NCI-H1417 treated with DMSO at 0.1 percent for 48 hours (cell line): ENCODE measurements at regions not wholly inside any gene's neighbourhood (a gene's known extent, or its start where the extent isn't known, plus 50 kb on each side); places are given as distances from the start of the nearest gene placed in this dataset.
"Not testable (repeated sequence)": the region's sequence is repeated elsewhere in the genome, so short reads cannot be mapped to it uniquely, and the experiment has no call there.

Experiments
- DNase-seq: peaks from one replicate; lab custom pipeline; 2025; lab: John Stamatoyannopoulos, UW

DNA sequence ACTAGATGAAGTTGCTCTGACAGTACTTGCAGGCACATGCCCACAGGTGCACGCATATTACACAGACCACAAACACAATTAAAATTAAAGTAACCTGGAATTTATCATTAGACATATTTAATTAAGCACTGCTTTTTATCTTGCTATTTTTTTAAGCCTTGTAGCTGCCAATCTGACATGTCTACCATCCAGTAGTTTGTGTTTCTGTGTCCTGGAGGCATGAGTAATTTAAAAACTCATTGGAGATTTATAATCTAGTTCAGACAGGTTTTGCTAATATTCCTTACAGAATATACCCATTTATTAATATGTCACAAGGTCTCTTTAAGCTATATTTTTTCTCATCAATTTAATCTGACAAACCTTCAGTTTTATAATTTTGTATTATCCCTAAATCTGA, 445.0 kb upstream of the KLF6 start:
- DNase-seq = no peak

DNA sequence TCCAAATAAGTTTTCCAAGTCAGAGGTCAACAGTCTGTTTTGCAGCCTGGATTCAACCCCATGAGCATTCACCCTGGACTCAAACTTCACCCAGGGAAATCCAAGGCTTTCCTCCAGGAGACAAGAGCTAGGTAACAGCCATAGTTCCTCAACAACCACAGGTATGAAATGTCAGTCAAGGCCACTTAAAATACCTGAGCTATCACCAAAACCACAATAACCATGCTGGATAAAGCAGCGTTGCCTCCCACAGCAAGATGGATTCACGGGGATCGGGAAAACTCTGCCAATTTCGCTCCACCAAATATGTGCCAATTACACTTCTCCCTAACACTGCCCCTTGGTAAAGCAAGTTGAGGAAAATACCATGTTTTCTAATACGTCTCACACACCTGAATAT, 444.1 kb upstream of the KLF6 start:
- DNase-seq = no peak

DNA sequence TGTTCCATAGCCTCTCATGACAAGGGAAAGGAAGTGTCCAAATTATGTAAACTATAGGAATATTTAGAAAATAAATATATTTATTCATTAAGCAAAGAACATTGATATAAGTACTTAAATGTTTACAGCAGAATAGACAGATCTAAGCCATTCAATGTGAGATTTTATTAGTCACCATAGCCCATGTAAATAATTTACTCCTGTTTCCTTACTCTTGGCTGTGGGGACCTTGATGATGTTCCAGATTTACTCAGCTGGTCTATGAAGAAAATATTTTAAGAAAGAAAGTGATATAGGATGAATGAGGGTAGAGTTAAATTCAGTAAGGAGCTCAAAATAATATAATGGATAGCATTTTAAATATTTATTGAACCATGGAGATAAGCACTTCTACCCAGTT, 442.6 kb upstream of the KLF6 start:
- DNase-seq = no peak

DNA sequence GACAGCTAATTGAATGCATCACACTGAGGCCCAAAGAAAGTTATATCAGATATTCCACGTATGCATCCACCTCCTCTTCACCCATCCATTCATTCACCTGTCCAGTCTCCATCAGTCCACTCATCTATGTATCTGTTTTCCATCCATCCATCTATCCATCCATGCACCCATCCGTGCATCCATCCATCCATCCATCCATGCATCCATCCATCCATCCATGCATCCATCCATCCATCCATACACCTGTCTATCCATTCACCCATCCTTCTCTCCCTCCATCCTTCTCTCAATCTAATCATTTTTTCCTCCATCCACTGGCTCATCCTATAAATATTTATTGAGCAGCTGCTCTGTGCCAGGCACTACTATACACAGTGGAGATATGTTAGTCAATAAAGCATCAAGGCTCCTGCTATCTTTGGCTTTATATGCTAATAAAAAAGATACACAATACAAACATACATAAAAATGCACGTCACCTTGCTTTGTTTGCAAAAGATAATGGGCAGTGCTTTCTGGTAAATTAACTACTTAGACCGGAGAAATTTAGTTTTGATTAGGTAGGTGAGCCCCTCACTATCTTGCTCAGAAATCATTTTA, 442.0 kb upstream of the KLF6 start:
- no peak for DNase-seq

DNA sequence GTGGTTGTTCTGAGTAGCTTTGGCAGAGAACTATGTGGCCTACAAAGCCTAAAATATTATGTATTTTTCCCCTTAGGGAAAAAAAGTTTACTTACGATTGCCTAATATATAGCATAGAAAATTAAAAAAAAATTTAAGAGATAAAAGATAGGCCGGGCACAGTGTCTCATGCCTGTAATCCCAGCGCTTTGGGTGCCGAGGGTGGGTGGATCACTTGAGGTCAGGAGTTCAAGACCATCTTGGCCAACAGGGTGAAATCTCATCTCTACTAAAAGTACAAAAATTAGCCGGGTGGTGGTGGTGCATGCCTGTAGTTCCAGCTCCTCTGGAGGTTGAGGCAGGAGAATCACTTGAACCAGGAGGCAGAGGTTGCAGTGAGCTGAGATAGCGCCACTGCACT, 439.2 kb upstream of the KLF6 start:
- DNase-seq = no peak

DNA sequence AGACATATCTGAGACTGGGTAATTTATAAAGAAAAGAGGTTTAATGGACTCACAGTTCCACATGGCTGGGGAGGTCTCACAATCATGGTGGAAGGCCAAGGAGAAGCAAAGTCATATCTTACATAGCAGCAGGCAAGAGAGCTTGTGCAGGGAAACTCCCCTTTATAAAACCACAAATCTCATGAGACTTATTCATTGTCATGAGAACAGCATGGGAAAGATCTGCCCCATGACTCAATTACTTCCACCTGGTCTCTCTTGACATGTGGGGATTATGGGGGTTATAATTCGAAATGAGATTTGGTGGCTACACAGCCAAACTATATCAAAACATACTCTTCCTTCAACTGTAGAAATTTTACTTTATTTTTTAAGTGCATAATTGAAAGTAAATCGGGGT, 436.3 kb upstream of the KLF6 start:
- DNase-seq = not testable (repeated sequence)

DNA sequence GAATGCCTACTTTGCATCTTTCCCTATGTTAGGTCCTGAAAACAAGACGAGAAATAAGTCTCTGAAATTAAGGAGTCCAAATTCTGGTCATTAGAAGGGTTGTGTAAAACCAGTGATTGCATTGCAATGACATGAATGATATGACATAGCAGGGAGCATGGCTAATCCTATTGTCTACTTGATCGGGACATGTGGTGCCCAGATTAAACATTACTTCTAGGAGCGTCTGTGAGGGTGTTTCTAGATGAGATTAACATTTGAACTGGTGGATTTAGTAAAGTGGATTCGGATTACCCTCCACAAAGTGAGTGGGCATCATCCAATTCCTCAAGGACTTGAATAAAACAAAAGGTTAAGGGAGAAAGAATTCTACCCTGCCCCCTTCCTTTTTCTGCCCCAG, 434.9 kb upstream of the KLF6 start:
- no peak for DNase-seq

DNA sequence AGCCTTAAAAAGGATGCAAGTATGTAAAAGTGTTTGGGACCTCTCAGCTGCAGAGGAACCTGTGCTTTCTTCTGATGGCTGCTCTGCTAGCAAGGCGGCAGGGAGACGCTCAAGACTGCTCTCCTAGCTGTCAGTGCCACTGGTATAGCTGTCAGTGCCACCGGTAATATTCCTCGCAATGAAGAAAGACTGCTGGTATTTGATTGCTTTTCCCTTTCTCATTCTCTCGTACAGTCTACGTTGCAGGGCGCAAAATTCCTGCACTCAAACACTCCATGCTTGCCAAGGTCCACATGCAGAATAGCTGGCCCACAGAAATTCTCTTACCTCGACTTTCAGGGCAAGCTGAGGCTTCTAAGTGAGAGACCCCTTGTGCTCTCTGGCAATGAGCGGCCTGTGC, 432.6 kb upstream of the KLF6 start:
- DNase-seq = no peak

DNA sequence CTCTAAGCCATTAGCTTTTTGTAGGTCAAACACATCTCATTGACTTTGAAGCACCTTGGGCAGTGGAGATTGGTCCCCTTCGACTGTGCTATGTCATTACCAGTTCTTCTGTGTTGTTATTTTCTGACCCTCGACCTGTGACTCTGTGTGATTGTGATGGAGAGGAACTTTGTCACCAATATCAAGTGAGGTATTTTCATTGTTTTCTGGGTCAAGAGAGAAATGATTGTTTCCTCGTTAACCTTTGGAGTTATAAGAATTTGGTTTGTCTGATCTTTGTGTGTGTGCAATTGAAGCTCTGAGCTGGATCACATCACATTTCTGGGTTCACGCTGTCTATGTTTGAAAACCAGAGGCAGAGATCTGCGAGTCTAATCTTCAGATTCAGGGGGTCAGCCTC, 432.2 kb upstream of the KLF6 start:
- DNase-seq = no peak

DNA sequence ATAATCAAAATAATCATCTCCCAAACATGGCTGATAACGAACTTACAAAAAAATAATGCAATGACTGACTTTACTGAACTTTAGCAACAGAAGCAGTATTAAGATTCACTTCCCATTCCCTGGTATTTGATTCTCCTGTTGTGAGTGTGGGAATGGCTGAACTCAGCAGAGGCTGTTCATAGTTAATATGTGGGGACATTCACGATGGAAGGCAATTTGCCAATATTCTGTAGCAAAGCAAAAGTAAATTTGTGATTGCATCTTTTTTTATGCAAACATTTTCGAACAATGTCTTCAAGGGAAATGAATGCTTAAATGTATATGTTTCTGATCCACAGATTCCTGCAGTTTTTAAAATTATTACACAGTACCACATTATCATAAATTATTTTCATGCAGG, 431.7 kb upstream of the KLF6 start:
- DNase-seq = no peak

DNA sequence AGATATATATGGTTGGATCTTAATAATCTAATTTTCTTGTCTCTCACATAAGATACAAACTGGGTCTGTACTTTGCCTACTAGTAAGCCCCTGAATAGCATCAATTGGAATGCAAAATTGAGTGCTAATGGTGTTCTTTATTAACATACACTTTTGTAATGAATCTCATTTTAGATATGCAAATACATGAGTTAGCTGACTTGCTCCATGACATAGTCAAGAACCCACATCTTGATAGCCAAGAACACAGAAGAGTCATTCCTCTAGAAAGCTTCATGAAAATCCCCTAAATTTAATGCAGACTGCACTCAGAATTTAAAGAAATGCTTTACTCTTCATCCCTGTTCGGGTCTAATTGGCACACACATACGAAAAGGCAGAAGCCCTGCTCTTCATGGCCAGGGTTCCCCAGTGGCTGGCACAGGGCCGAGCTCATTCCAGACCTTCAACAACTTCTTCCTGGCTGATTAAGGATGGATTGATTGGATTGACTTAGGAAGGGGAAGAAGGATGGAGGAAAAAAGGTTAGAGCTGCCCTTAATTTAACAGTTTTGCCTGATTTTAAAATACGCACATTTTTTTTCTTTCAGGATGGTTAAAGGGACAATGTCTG, 431.1 kb upstream of the KLF6 start:
- DNase-seq = no peak

DNA sequence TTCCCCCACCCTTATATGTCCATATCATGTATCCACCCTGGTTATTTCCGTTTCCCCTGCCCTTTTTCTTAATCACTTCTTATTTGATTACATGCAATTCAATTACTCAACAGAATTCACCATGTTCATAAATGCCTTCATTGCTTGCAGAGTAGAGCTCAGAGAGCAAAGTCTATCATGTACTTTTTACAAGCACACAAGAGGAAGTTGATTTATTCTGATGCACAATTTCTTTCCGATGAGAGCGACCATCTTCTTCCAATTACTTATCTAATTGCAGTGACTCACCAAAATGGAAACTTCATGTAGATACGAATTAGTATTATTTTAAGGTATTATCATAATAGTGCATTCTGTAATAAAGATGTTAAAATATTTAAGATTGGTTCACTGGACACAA, 430.5 kb upstream of the KLF6 start:
- DNase-seq = no peak

DNA sequence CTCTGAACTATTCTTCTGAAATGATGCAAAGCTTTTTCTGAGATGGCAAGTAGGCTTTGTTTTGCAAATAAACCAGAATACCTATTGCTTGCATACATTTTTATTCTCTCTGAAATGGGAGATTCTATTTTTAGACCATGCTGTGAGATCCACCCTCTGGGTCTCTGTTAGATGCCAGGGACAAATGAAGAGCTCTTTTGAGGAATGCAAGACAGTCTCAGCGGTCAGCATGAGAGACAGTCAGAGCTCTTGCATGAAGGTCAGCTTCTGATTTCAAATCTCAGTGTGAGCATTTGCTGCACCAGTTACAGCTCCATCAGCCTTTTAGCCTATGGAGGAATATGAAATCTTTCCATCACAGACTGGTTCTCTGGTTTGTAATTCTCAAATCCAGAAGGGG, 429.9 kb upstream of the KLF6 start:
- DNase-seq = no peak

DNA sequence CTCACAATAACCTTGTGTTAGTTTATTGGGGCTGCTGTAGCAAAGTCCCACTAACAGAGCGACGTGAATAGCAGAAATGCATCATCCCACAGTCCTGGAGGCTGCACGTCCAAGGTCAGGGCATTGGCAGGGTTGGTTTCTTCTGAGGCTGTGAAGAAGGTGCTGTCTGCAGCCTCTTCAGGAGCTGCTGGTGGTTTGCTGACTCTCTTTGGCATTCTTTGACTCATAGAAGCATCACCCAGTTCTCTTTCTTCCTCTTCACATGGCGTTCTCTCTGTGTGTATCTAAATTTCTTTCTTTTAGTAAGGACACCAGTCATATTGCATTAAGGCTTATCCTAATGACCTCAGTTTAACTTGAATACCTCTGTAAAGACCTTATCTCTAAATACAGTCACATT, 428.4 kb upstream of the KLF6 start:
- DNase-seq = no peak

DNA sequence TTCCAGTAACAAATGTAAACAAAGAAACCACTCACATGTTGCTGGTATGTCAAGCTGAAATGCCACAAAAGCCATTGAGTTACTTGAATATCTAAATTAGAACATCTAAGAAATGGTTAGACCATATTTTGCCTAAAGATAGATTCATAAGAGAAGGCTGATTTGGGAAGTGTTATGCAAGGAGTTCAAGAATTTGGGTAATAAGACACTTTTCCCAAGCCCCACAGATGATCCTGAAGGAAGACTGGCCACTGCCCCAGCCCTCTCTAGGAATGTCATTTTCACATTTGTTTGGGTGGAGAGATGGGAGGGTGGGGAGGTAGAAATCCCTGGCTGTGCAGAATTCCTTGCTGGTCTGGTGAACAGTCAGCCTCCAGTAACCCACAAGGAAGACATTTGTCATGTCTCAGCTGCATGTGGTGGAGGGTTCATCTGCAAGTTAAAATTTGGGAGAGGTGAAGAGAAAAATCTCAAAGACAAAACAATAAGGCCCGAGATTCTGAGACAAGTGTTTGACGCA, 427.2 kb upstream of the KLF6 start:
- DNase-seq = no peak

DNA sequence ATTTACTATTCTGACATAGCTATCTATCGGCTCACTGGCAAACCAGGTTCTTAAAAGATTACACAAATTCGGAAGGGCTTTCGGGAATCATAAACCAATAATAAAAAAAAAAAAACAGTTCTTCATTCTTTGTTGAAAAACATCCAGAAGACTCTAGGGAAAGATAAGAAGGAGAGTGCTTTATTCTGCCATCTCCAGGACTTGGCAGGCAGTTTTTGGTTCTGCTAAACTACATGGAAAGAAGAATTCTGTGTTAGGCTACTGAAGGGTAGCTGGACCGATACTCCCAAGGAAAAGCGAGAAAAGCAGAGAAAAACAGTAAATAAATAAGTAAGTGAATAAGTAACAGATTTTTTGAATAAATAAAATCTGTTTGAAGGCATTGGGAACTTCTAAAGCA, 423.5 kb upstream of the KLF6 start:
- no peak for DNase-seq

DNA sequence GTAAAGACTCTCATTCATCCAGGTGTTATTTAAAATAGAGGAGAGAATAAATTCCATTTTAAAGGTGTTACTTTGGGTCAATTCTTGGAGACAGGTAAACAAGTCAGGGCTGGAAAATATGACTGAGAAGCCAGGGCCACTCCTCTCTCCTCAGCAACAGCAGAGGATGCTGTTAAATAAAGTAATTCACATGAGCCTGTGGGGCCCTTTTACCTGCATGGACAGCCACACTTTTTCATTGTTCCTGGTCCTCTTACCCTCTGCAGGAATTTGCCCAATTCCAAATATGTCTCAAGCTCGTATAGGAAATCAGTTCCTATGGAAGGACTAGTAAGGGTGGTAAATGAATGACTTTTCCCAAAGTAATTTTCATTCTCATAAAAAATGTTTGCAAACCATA, 420.1 kb upstream of the KLF6 start:
- DNase-seq = no peak

DNA sequence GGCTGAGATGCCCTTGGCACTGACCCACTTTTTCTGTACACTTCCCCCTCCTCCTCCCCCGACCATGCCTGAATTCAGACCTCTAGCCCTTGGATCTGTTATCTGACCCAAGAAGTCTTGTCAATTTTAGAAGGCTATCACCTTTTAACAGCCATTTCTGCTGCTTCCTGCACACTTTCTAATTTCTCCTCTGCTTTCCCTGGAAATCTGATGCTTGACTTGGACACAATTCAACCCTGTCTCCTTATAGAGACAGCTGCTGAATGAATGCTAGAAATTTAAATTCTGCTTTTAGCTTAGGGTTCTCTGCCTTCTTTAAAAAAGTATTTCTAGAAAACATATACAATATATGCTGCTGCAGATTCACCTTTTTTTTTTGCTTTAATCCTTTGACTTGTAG, 417.9 kb upstream of the KLF6 start:
- no peak for DNase-seq

DNA sequence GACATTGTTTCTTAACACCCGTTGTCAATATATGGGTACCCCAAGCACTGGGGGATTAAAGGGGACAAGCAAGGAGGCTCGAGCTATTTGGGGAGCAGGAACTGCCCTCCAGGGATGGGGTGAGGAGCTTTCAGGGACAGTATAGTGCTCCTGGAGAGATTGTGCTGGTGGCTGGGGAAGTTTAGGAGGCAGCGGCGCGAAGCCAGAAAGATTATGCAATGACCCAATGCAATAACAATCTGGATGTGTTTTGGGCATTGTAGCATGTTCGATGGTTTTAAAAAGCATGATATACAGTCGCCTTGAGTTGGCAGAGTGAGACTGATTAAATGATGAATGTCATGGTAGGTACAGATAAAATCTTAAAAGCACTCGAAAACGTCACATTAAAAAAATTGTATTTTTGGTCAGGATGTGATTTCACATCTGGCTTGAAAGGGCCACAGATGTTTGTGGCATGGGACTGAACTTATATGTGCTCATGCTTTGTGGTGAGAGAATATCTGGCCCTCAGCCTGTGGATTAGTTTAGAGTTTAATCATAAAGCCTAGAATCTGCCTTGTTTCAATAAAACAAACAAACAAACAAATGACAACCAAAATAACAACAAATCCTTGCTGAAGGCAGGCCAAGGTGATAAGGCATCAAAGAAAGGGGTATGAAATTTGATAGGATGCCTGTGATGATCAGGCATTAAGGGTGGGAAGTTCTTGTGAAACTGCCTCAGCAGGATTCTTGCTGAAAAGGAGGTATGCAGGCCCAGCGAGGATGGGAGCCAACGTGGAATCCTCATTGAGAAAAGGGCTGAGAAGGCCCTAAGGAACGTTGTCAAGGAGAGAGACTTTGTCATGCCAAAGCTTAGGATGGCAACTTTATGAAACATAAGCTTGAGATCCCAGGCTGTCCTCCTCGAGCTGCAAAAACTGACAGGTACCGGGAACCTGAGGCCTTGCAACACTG, 417.1 kb upstream of the KLF6 start:
- DNase-seq = no peak

DNA sequence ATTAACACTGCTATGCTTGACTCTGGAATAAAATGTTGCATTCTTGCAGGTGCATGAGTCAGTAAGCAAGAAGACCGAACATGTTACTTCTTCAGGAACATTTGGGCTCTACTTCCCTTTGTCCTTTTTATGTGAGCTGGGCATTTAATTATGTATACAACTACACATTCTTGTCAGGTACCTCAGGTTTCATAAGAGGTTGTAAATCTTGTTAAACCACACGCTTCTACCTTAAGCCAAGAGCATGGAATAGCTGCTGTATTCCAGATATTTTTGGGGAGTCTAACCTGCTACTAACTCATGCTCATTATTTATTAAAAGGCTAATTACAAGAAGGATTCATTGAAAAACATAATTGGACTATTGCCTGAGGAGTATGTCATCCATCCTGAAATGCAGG, 414.2 kb upstream of the KLF6 start:
- no peak for DNase-seq

DNA sequence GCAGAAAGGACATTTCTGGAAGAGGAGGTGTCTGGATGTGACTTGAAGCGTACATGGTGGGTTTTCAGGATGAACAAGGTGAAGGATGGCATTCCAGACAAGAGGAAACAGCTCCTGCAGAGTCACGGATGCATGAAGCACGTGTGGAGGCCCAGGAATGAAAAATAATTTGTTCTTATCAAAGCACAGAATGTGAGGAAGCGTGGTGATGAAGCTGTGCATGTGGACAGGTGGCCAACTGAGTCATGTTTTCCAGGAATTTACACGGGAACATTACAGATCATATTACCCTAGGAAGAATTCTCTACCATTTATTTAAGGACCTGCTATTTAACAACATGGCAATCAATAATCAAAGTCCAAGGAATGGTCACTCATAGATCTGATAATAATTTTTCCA, 413.2 kb upstream of the KLF6 start:
- no peak for DNase-seq

DNA sequence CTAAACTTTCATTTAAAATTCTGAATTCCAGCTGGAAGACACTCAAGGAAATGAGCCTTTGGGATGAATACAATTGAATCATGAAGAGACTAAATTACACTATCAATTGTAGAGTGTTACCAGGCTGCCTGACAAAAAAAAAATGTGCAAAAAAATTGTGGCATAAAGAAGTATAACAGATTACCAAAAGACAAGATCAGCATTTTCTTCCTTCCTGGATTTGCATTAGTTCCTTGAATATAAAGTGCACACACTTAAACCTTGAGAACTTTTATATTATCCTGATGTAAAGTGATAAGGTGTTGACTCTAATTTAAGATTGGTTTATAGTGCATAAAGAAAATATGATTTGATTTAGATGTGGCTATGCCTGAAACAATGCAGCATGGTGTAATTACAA, 412.7 kb upstream of the KLF6 start:
- no peak for DNase-seq

DNA sequence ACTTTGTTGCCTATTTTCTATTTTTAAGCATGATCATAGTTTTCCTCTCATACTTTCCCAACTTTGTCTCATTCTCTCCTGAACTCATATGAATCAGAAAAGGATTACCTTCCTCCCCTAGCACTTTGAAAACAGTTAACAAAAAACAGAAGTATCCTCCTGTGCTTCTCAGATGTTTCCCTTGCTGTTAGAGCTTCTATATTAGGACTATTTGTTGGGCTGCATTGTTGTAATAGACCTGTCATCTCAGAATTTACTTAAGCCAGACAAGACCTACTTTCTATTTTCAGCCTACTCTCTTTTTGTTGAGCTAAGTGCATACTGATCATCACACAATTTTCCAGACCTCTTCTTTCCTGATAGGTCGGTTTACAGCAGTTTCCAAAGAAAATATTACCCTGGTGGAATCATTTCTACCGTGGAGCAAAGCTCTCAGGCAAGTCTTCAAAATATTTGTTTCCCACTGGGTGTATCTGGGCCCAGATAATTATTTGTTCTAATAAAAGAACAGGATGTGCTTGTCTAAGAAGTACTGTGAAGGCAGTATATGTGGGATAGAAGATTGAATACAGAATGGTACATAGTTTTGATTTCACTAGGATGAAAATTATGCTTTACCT, 411.9 kb upstream of the KLF6 start:
- DNase-seq = no peak
